ENCODE measurements at regions not wholly inside any gene's neighbourhood (a gene's known extent, or its start where the extent isn't known, plus 50 kb on each side); places are given as distances from the start of the nearest gene placed in this dataset.
"Not testable (repeated sequence)": the region's sequence is repeated elsewhere in the genome, so short reads cannot be mapped to it uniquely, and the experiment has no call there.

DNA sequence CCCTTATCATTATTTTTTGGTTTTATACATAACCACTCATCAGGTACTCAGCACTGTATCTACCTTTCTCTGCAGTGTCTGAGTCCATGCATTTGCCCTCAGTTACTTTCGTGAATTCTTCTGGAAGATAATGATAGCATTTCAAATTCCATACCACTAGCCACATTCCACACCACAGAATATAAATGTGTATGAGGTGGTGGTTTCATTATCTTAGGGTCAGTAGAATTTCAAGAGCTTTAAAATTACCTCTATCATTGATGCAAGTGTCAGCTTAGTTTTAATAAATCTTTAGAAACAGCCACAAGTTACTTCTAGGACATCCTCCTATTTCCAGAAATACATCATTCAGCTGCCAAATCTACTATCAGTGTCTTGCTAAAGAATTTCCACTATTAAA, 1578.3 kb downstream of the OLFM4 start:
- H3K4me3 ChIP-seq: no peak overlapping the region
- no peak for DNase-seq (ENCODE audit: low spot score in 2 of 2)
- H3K4me1 ChIP-seq: no peaks in the 10 kb centered on the region
- H3K9me3 ChIP-seq: peaks cover 6% of the 10 kb centered on the region
- TF ChIP-seq, protein P1, sequence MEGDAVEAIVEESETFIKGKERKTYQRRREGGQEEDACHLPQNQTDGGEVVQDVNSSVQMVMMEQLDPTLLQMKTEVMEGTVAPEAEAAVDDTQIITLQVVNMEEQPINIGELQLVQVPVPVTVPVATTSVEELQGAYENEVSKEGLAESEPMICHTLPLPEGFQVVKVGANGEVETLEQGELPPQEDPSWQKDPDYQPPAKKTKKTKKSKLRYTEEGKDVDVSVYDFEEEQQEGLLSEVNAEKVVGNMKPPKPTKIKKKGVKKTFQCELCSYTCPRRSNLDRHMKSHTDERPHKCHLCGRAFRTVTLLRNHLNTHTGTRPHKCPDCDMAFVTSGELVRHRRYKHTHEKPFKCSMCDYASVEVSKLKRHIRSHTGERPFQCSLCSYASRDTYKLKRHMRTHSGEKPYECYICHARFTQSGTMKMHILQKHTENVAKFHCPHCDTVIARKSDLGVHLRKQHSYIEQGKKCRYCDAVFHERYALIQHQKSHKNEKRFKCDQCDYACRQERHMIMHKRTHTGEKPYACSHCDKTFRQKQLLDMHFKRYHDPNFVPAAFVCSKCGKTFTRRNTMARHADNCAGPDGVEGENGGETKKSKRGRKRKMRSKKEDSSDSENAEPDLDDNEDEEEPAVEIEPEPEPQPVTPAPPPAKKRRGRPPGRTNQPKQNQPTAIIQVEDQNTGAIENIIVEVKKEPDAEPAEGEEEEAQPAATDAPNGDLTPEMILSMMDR (IDR thresholded peaks at IDR 0.05): no peak
- TF ChIP-seq EP300 (IDR thresholded peaks at IDR 0.05) (no peak), POLR2A (IDR thresholded peaks at IDR 0.05) (no peak), POLR2AphosphoS5 (IDR thresholded peaks at IDR 0.05) (no peak)
- H3K27me3 ChIP-seq: no peaks in the 10 kb centered on the region
- 73% methylated on average over 1 of the region's 1 CpG for WGBS
- no peaks in the 10 kb centered on the region for H3K36me3 ChIP-seq
- H3K27ac ChIP-seq: no peak overlapping the region

DNA sequence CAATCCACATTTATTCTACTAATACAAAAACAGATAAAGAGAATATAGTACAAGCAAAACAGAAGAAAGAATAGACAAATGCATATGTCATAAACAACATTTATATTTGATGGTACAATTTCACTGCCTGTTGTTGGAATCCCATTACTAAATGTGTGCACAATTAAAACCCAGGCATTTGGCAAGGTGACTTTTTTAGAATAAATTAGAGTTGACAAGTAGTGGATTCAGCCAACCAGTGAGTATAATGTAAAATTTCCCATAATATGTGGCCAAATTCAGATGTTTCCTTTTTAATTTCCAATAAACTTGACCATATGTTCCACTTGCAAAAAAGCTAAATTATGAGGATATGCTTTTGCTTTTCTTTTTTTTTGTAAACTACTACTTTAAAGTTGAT, 1578.8 kb downstream of the OLFM4 start:
- Histone ChIP-seq H3K36me3 (no peaks in the 10 kb centered on the region), H3K27me3 (no peaks in the 10 kb centered on the region), H3K27ac (no peak overlapping the region), H3K4me1 (no peaks in the 10 kb centered on the region), H3K4me3 (no peak overlapping the region), H3K9me3 (peaks cover 6% of the 10 kb centered on the region)
- TF ChIP-seq POLR2A (IDR thresholded peaks at IDR 0.05) (no peak), EP300 (IDR thresholded peaks at IDR 0.05) (no peak), POLR2AphosphoS5 (IDR thresholded peaks at IDR 0.05) (no peak)
- TF ChIP-seq, protein P1 (IDR thresholded peaks at IDR 0.05): no peak
- DNase-seq (ENCODE audit: low spot score in 2 of 2): no peak

DNA sequence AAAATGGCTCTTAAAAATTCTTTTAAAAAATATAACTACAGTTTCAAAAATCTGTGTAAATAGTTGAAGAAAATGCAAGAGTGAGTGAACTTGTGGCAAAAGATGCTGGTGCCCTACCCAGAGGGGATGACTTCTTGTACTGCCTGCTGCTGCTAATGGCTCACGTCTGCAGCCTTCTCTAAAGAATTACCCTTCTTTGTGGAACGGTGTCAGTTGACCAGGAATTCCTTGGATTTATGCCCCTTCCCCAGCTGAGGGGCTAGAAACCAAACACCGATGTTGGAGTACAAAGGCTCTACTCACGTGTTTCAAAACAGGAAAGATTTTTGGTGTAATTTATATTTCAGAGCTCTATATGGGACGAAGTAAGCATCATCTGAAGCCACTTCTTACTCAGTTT, 1582.8 kb downstream of the OLFM4 start:
- Histone ChIP-seq H3K27me3 (no peaks in the 10 kb centered on the region), H3K9me3 (no peaks in the 10 kb centered on the region), H3K4me3 (no peak overlapping the region), H3K27ac (no peak overlapping the region), H3K36me3 (no peaks in the 10 kb centered on the region), H3K4me1 (no peaks in the 10 kb centered on the region)
- 46% methylated on average over 5 of the region's 5 CpGs for WGBS
- no peak for DNase-seq (ENCODE audit: low spot score in 2 of 2)
- TF ChIP-seq, protein P1 (IDR thresholded peaks at IDR 0.05): no peak
- no peak for TF ChIP-seq EP300 (IDR thresholded peaks at IDR 0.05)
- TF ChIP-seq POLR2AphosphoS5 (IDR thresholded peaks at IDR 0.05): no peak
- TF ChIP-seq POLR2A (IDR thresholded peaks at IDR 0.05): no peak

GRCh38 chr13:54614726-54615125, 1586.1 kb downstream of the OLFM4 start:
- Histone ChIP-seq H3K27me3 (no peaks in the 10 kb centered on the region), H3K27ac (no peak overlapping the region), H3K4me1 (no peaks in the 10 kb centered on the region), H3K9me3 (no peaks in the 10 kb centered on the region), H3K36me3 (no peaks in the 10 kb centered on the region), H3K4me3 (no peak overlapping the region)
- TF ChIP-seq, protein P1 (IDR thresholded peaks at IDR 0.05): no peak
- TF ChIP-seq POLR2A (IDR thresholded peaks at IDR 0.05) (no peak), POLR2AphosphoS5 (IDR thresholded peaks at IDR 0.05) (no peak), EP300 (IDR thresholded peaks at IDR 0.05) (no peak)
- no peak for DNase-seq (ENCODE audit: low spot score in 2 of 2)
- WGBS: 28% methylated on average over 5 of the region's 5 CpGs

GRCh38 chr13:54626504-54626903, 1597.9 kb downstream of the OLFM4 start:
- WGBS: 98% methylated on average over 1 of the region's 1 CpG

DNA sequence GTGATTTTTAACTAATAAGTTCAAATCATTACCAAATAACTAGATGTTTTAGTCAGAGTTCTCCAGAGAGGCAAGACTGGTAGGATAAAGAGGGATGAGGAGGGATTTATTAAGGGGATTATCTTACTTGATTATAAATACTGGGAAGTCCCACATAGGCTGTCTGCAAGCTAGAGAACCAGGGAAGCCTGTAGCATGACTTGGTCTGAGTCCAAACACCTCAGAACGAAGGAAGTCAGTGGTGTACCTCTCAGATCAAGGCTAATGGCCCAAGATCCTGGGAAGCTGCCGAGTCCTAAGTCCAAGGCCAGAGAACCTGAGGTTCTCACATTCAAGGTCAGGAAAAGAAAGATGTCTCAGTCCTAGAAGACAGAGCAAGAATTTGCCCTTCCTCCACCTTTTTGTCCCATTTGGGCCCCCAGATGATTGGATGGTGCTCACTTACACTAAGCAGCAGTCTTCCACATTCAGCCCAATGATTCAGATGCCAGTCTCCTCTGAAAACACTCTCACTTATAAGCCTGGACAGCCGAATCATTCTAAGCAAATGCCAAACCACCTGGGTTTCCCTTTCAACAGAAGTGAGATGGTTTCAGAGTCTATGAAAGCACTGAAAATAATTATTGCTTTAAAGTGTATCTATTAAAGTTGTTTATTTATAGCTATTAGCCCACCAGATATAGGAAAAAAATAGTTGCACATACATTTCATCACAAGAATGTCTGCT, 1599.2 kb downstream of the OLFM4 start:
- no peaks in the 10 kb centered on the region for H3K27me3 ChIP-seq
- 67% methylated on average over 3 of the region's 3 CpGs for WGBS
- no peaks in the 10 kb centered on the region for H3K36me3 ChIP-seq
- H3K27ac ChIP-seq: no peak overlapping the region
- no peaks in the 10 kb centered on the region for H3K4me1 ChIP-seq
- TF ChIP-seq POLR2AphosphoS5 (IDR thresholded peaks at IDR 0.05) (no peak), EP300 (IDR thresholded peaks at IDR 0.05) (no peak), POLR2A (IDR thresholded peaks at IDR 0.05) (no peak)
- TF ChIP-seq, protein P1 (IDR thresholded peaks at IDR 0.05): no peak
- no peak for DNase-seq (ENCODE audit: low spot score in 2 of 2)
- H3K9me3 ChIP-seq: no peaks in the 10 kb centered on the region
- no peak overlapping the region for H3K4me3 ChIP-seq

More at GRCh38 chr13:54626504-54626903, 1597.9 kb downstream of the OLFM4 start:
- H3K27ac ChIP-seq; H3K4me1 ChIP-seq; H3K4me3 ChIP-seq; H3K36me3 ChIP-seq; DNase-seq (ENCODE audit: low spot score in 2 of 2); H3K9me3 ChIP-seq; H3K27me3 ChIP-seq: not testable (repeated sequence)

All from suprapubic skin (tissue), 4 donors.